ENCODE measurements at regions not wholly inside any gene's neighbourhood (a gene's known extent, or its start where the extent isn't known, plus 50 kb on each side); places are given as distances from the start of the nearest gene placed in this dataset.
A peak's percentile ranks its signal among the peaks of the same experiment; 100 is the strongest.

DNA sequence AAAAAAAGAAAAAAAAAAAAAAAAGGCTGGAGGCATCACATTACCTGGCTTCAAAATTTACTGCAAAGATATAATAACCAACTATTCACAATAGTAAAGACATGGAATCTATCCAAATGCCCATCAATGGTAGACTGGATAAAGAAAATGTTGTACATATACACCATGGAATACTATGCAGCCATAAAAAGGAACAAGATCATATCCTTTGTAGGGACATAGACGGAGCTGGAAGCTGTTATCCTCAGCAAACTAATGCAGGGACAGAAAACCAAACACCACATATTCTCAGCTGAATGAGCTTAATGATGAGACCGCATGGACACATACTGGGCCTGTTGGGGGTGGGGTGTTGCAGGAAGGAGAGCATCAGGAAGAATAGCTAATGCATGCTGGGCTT is 330.5 kb downstream of the SRGAP2C start:
- Histone ChIP-seq H3K27me3 (peaks cover 17 to 19% (median 18%) of the 10 kb centered on the region in 3 donors), H3K4me1 (no peaks in the 10 kb centered on the region), H3K36me3 (no peaks in the 10 kb centered on the region), H3K9me3 (no peaks in the 10 kb centered on the region), H3K4me3 (no peak overlapping the region), H3K27ac (no peak overlapping the region)
- ATAC-seq (no peak), DNase-seq (no peak)
- intact Hi-C loops (cut with DNase I; ENCODE audit: low total_unique reads) (no loop called here), in situ Hi-C loops (cut with MboI; ENCODE audit: low sequenced_read_pairs in 4 of 4) (no loop called here)
- TF ChIP-seq CTCF (IDR thresholded peaks at IDR 0.05 in 4 of 5, conservative IDR thresholded peaks at IDR 0.05 in 1 of 5) (no peak), POLR2A (IDR thresholded peaks at IDR 0.05) (no peak)

DNA sequence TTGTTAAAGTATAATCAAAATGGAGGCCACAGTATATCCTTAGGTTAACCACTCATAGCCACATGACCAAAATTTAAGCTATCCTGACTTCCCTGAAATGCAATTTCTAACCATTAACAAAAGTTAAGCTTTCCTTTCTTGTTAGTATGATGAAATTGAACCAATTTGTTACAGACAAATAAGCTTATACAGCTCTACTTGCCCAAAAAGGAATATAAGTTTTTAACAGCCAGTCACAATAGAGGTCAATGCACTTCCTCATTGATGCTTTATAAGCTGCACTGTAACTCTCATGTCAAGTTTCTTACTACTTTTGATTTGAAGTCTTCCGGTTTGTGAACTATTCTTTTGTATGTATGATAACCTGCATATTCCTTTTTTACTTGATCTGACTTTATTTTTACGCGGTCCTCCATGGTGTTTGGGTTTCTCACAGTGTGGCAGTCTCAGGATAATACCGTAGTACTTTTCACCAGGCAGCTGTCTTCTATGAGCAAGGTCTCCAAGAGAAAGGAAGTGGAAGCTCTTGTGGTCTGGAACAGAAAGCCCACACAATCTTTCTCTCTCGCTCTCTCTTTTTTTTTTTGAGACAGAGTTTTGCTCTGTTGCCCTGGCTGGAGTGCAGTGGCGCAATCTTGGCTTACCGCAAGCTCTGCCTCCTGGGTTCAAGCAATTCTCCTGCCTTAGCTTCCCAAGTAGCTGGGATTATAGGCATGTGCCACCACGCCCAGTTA is 331.6 kb downstream of the SRGAP2C start:
- Histone ChIP-seq H3K4me1 (no peaks in the 10 kb centered on the region), H3K4me3 (no peak overlapping the region), H3K27me3 (peaks cover 17 to 23% (median 19%) of the 10 kb centered on the region in 3 donors), H3K36me3 (no peaks in the 10 kb centered on the region), H3K27ac (no peak overlapping the region), H3K9me3 (no peaks in the 10 kb centered on the region)
- ATAC-seq (no peak), DNase-seq (peak in 1 of 2 donors; percentile 15)
- in situ Hi-C loops (cut with MboI; ENCODE audit: low sequenced_read_pairs in 4 of 4) (no loop called here), intact Hi-C loops (cut with DNase I; ENCODE audit: low total_unique reads) (no loop called here)
- TF ChIP-seq POLR2A (IDR thresholded peaks at IDR 0.05) (no peak), CTCF (IDR thresholded peaks at IDR 0.05 in 4 of 5, conservative IDR thresholded peaks at IDR 0.05 in 1 of 5) (no peak)

- H3K9me3 ChIP-seq = no peaks in the 10 kb centered on the region
- no peak overlapping the region for H3K4me3 ChIP-seq
- ATAC-seq (no peak), DNase-seq (no peak)
- H3K36me3 ChIP-seq = no peaks in the 10 kb centered on the region
- in situ Hi-C loops (cut with MboI; ENCODE audit: low sequenced_read_pairs in 4 of 4) (no loop called here), intact Hi-C loops (cut with DNase I; ENCODE audit: low total_unique reads) (no loop called here)
- no peaks in the 10 kb centered on the region for H3K4me1 ChIP-seq
- TF ChIP-seq POLR2A (IDR thresholded peaks at IDR 0.05) = no peak
- TF ChIP-seq CTCF (IDR thresholded peaks at IDR 0.05 in 4 of 5, conservative IDR thresholded peaks at IDR 0.05 in 1 of 5) = no peak
- H3K27me3 ChIP-seq = peaks cover 17 to 23% (median 19%) of the 10 kb centered on the region in 3 donors
- H3K27ac ChIP-seq = no peak overlapping the region
Observed at GRCh38 chr1:121517586-121518230, 332.9 kb downstream of the SRGAP2C start.

DNA sequence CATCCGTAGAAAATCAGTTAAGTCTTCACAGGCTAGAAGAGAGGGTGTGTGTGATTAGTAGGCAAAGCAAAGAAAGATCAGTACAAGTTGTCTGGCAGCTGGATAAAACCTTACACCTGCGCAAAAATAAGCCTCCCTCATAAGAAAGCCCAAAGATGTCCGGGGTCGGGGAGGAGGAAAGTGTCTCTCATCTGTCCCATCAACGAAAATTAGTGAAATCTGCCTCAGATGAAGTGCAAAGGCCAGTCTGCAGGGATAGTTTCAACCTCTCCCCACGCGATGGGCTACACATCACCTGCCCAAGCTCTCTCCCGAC is 333.9 kb downstream of the SRGAP2C start:
- no peaks in the 10 kb centered on the region for H3K9me3 ChIP-seq
- peak overlapping the region in 2 of 4 donors; percentile 33 to 36 for H3K4me3 ChIP-seq
- H3K27me3 ChIP-seq = peaks cover 17 to 23% (median 19%) of the 10 kb centered on the region in 3 donors
- H3K4me1 ChIP-seq = no peaks in the 10 kb centered on the region
- ATAC-seq (no peak), DNase-seq (no peak)
- in situ Hi-C loops (cut with MboI; ENCODE audit: low sequenced_read_pairs in 4 of 4) (no loop called here), intact Hi-C loops (cut with DNase I; ENCODE audit: low total_unique reads) (no loop called here)
- no peak overlapping the region for H3K27ac ChIP-seq
- TF ChIP-seq CTCF (IDR thresholded peaks at IDR 0.05 in 4 of 5, conservative IDR thresholded peaks at IDR 0.05 in 1 of 5) (no peak), POLR2A (IDR thresholded peaks at IDR 0.05) (no peak)
- H3K36me3 ChIP-seq = no peaks in the 10 kb centered on the region
